Cerebellar cortex (tissue), 1 donor: ENCODE measurements at regions not wholly inside any gene's neighbourhood (a gene's known extent, or its start where the extent isn't known, plus 50 kb on each side); places are given as distances from the start of the nearest gene placed in this dataset.

Source experiments
- DNase-seq: peaks from one replicate; pipeline ENCODE4 v3.0.0-alpha.2; 2015; ENCODE audit warnings: low spot score

DNA sequence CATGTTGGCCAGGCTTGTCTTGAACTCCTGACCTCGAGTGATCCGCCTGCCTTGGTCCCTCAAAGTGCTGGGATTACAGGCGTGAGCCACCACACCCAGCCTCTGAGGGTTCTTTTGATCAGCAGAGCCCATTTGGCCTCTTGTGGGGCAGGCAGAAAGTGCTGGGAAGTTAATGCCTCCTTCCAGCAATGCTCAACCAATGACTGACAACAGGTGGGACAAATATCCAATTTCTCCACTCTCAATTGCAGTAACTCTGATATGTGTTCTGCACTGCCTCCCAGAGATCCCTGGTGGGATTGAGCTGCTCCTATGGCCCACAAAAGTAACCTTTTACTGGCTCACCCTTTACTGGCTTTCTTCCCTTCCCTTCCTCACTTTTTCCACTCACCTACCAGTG is 79.9 kb upstream of the APC start:
- DNase-seq: no peak

GRCh38 chr5:112660359-112660758 is 77.3 kb upstream of the APC start:
- DNase-seq: no peak

- no peak for DNase-seq
Observed at GRCh38 chr5:112663146-112663545, 74.5 kb upstream of the APC start.

DNA sequence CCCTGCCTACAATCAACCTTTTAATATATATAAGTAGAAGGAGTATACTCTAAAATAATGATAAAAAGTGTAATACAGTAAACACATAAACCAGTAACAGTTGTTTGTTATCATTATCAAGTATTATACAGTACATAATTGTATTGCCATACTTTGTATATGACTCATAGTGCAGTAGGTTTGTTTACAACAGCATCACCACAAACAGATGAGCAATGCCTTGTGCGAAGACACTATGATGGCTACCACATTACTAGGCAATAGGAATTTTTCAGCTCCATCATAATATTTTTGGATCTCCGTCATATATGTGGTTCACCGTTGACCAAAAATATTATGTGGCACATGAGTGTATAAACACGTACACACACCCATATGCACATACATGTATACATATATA is 69.7 kb upstream of the APC start:
- no peak for DNase-seq

- DNase-seq: no peak
Observed at GRCh38 chr5:112668911-112669310, 68.8 kb upstream of the APC start.

- DNase-seq: no peak
Observed at GRCh38 chr5:112669328-112669963, 68.2 kb upstream of the APC start.

DNA sequence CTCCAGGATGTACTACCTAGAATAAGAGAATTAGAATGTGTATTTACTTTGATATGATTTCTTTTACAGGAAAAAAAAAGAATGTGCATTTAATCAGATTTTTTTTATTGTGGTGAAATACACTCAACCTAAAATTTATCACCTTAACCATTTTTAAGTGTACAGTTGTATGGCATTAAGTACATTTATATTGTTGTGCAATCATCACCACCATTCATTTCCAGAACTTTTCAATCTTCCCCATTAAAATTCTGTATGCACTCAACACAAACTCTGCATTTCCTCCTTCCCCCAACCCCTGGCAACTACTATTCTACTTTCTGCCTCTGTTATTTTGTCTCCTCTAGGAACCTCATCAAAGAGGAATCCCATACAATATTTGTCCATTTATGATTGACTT is 66.0 kb upstream of the APC start:
- no peak for DNase-seq

GRCh38 chr5:112681481-112681908 is 56.2 kb upstream of the APC start:
- DNase-seq: no peak

- DNase-seq: no peak
Observed at GRCh38 chr5:112682621-112683061, 55.0 kb upstream of the APC start.

- no peak for DNase-seq
Observed at GRCh38 chr5:112684121-112684520, 53.6 kb upstream of the APC start.

DNA sequence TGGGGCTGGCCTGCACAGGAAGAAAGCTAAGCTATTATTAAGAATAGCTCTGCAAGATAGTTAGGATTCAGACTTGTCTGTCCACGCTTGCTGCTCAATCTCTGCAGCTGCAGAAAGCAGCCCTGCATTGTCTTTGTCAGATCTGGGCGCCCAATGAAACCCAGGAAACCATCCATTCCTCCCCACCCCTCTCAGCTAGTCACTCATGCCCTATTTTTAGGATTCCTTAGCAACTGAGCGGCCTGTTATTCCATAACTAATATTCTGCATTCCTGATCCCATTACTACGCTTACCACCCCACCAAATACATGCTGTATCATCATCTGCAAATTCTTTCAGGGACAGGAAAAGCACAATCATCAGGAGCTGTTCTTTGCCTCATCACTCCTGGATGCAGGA is 52.9 kb upstream of the APC start:
- DNase-seq: no peak

GRCh38 chr5:112685386-112685785 is 52.3 kb upstream of the APC start:
- DNase-seq: no peak

DNA sequence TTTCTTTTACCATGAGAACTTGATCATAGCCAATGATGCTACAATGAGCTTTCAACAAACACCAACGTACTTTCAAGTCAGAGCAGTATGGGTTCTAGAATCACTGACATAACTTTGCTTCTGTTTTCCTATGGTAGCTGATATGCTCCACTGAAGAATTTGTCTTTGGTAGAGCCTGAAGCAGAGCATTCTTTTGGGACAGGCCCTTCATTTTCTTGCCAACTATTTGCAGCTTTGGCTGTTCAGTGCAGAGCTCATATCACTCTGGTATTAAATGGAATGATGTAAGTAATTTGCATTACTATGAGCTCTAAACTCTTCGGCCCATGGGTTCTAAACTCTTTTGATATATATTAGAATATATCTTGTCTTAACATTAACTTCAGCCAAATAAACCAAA is 51.8 kb upstream of the APC start:
- no peak for DNase-seq

GRCh38 chr5:112686675-112687074 is 51.0 kb upstream of the APC start:
- no peak for DNase-seq

DNA sequence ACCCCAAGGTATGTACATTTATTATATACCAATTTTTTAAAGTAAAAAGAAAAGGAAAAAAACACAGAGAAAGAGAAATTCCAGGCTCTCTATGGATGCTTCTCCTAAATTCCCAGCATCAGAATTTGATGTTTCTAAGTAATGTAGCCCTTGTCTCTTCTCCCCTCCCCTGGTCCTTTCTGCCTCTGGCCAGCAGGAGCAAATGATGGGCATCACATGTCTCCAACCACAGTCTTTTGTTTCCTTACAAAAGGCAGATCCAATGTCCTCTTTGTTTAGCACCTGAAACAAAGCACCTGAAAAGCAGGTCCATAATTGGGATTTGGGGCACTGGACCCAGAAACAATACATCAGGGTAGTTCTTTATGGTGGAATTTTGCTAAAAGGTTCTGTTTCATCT is 50.4 kb upstream of the APC start:
- no peak for DNase-seq
